ENCODE measurements at regions not wholly inside any gene's neighbourhood (a gene's known extent, or its start where the extent isn't known, plus 50 kb on each side); places are given as distances from the start of the nearest gene placed in this dataset.
A peak's percentile ranks its signal among the peaks of the same experiment; 100 is the strongest.

GRCh38 chr10:124226271-124227054 lies 133.1 kb upstream of the CHST15 start:
- CTCF ChIA-PET: no interaction called here
- H3K4me3 Mint-ChIP-seq (ENCODE audit: unreplicated experiment): no peak overlapping the region
- H3K27ac Mint-ChIP-seq (ENCODE audit: low read depth, unreplicated experiment): no peak overlapping the region
- H3K9me3 Mint-ChIP-seq (ENCODE audit: unreplicated experiment): peaks cover 7% of the 10 kb centered on the region
- no peak for DNase-seq (ENCODE audit: unreplicated experiment)
- no peaks in the 10 kb centered on the region for H3K27me3 Mint-ChIP-seq (ENCODE audit: insufficient read depth, unreplicated experiment)
- intact Hi-C loops (cut with micrococcal nuclease): no loop called here
- peaks cover 15% of the 10 kb centered on the region for H3K4me1 Mint-ChIP-seq (ENCODE audit: insufficient read depth, unreplicated experiment)
- no TSS peak for BruUV-seq (replicated peaks)
- POLR2A ChIA-PET: no interaction called here
- TF ChIP-seq CTCF (IDR thresholded peaks at IDR 0.05; ENCODE audit: unreplicated experiment): no peak
- H3K36me3 Mint-ChIP-seq (ENCODE audit: insufficient read depth, unreplicated experiment): peaks cover 5% of the 10 kb centered on the region

GRCh38 chr10:124225467-124226270 lies 132.3 kb upstream of the CHST15 start:
- no peak for TF ChIP-seq CTCF (IDR thresholded peaks at IDR 0.05; ENCODE audit: unreplicated experiment)
- H3K27ac Mint-ChIP-seq (ENCODE audit: low read depth, unreplicated experiment): no peak overlapping the region
- no peak overlapping the region for H3K4me3 Mint-ChIP-seq (ENCODE audit: unreplicated experiment)
- H3K27me3 Mint-ChIP-seq (ENCODE audit: insufficient read depth, unreplicated experiment): no peaks in the 10 kb centered on the region
- no peak for DNase-seq (ENCODE audit: unreplicated experiment)
- H3K4me1 Mint-ChIP-seq (ENCODE audit: insufficient read depth, unreplicated experiment): peaks cover 15% of the 10 kb centered on the region
- H3K9me3 Mint-ChIP-seq (ENCODE audit: unreplicated experiment): peaks cover 7% of the 10 kb centered on the region
- ChIA-PET POLR2A (no interaction called here), CTCF (interaction anchor here (0.5 kb wide), 1 partner anchor 556 kb away, joined by 4 read pairs; no protein-coding TSS in a partner anchor)
- BruUV-seq (replicated peaks): no TSS peak
- intact Hi-C loops (cut with micrococcal nuclease): no loop called here
- H3K36me3 Mint-ChIP-seq (ENCODE audit: insufficient read depth, unreplicated experiment): peaks cover 5% of the 10 kb centered on the region

- Mint-ChIP-seq H3K36me3 (ENCODE audit: insufficient read depth, unreplicated experiment) (peaks cover 5% of the 10 kb centered on the region), H3K4me3 (ENCODE audit: unreplicated experiment) (no peak overlapping the region), H3K27ac (ENCODE audit: low read depth, unreplicated experiment) (no peak overlapping the region), H3K27me3 (ENCODE audit: insufficient read depth, unreplicated experiment) (no peaks in the 10 kb centered on the region), H3K9me3 (ENCODE audit: unreplicated experiment) (peaks cover 7% of the 10 kb centered on the region), H3K4me1 (ENCODE audit: insufficient read depth, unreplicated experiment) (peaks cover 15% of the 10 kb centered on the region)
- CTCF ChIA-PET: interaction anchor here (0.5 kb wide), 1 partner anchor 556 kb away, joined by 4 read pairs; no protein-coding TSS in a partner anchor
- TF ChIP-seq CTCF (IDR thresholded peaks at IDR 0.05; ENCODE audit: unreplicated experiment): no peak
- no peak for DNase-seq (ENCODE audit: unreplicated experiment)
- intact Hi-C loops (cut with micrococcal nuclease): no loop called here
- no TSS peak for BruUV-seq (replicated peaks)
- POLR2A ChIA-PET: no interaction called here
These were observed 131.7 kb upstream of the CHST15 start for GRCh38 chr10:124225029-124225466.

GRCh38 chr10:124224331-124225028 lies 131.1 kb upstream of the CHST15 start:
- Mint-ChIP-seq H3K9me3 (ENCODE audit: unreplicated experiment) (peaks cover 6% of the 10 kb centered on the region), H3K27me3 (ENCODE audit: insufficient read depth, unreplicated experiment) (no peaks in the 10 kb centered on the region), H3K27ac (ENCODE audit: low read depth, unreplicated experiment) (no peak overlapping the region), H3K4me3 (ENCODE audit: unreplicated experiment) (no peak overlapping the region), H3K4me1 (ENCODE audit: insufficient read depth, unreplicated experiment) (peaks cover 15% of the 10 kb centered on the region), H3K36me3 (ENCODE audit: insufficient read depth, unreplicated experiment) (no peaks in the 10 kb centered on the region)
- BruUV-seq (replicated peaks): no TSS peak
- ChIA-PET CTCF (interaction anchor here (0.6 kb wide), 1 partner anchor 191 kb away, joined by 3 read pairs; no protein-coding TSS in a partner anchor), POLR2A (no interaction called here)
- no peak for TF ChIP-seq CTCF (IDR thresholded peaks at IDR 0.05; ENCODE audit: unreplicated experiment)
- peak; percentile 85 for DNase-seq (ENCODE audit: unreplicated experiment)
- intact Hi-C loops (cut with micrococcal nuclease): no loop called here

Measured in MCF 10A (cell line).